SK-N-SH treated with all-trans-retinoic acid at 6 μM for 48 hours (cell line): ENCODE measurements at regions not wholly inside any gene's neighbourhood (a gene's known extent, or its start where the extent isn't known, plus 50 kb on each side); places are given as distances from the start of the nearest gene placed in this dataset.

Experiments used
- ATAC-seq: fragments of 200-7000 bp; cut with Tn5 transposase; 3 replicates; pipeline ENCODE4 v1.9.1; 2020; ENCODE audit warnings: mild to moderate bottlenecking, moderate library complexity
- ARNTL ChIP-seq: fragments of 450-650 bp; formaldehyde crosslinking; IDR thresholded peaks from 2 replicates; pipeline ENCODE4 v1.5.0; 2020; ENCODE audit warnings: low read depth, mild to moderate bottlenecking, moderate library complexity, borderline replicate concordance
- BACH2 ChIP-seq: fragments of 250-450 bp; sonication (Bioruptor Pico); IDR thresholded peaks from 2 replicates; pipeline ENCODE4 v1.9.0; 2021; ENCODE audit warnings: mild to moderate bottlenecking, borderline replicate concordance
- CSDC2 ChIP-seq: fragments of 250-450 bp; sonication (Bioruptor Pico); IDR thresholded peaks from 2 replicates; pipeline ENCODE4 v1.5.0; 2020; ENCODE audit warnings: mild to moderate bottlenecking, moderate library complexity
- ESRRG ChIP-seq: fragments of 250-450 bp; sonication (Bioruptor Pico); IDR thresholded peaks from 2 replicates; pipeline ENCODE4 v1.6.1; 2021; ENCODE audit warnings: mild to moderate bottlenecking
- GLIS3 ChIP-seq: fragments of 250-450 bp; sonication (Bioruptor Pico); IDR thresholded peaks from 2 replicates; pipeline ENCODE4 v1.5.0; 2020; ENCODE audit warnings: mild to moderate bottlenecking, moderate library complexity
- ISL1 ChIP-seq: fragments of 250-450 bp; sonication (Bioruptor Pico); IDR thresholded peaks from 2 replicates; pipeline ENCODE4 v2.1.2; 2022; ENCODE audit warnings: mild to moderate bottlenecking, moderate library complexity
- OSR1 ChIP-seq: fragments of 250-450 bp; sonication (Bioruptor Pico); IDR thresholded peaks from 2 replicates; pipeline ENCODE4 v1.8.0; 2022; ENCODE audit warnings: moderate library complexity, mild to moderate bottlenecking, inconsistent platforms
- PATZ1 ChIP-seq: fragments of 250-450 bp; sonication (Bioruptor Pico); IDR thresholded peaks from 2 replicates; pipeline ENCODE4 v1.8.0; 2020; ENCODE audit warnings: mild to moderate bottlenecking, moderate library complexity, borderline replicate concordance
- PPARA ChIP-seq: fragments of 250-450 bp; sonication (Bioruptor Pico); IDR thresholded peaks from 2 replicates; pipeline ENCODE4 v1.5.0; 2020; ENCODE audit warnings: mild to moderate bottlenecking, borderline replicate concordance
- RARB ChIP-seq: fragments of 250-450 bp; sonication (Bioruptor Pico); IDR thresholded peaks from 2 replicates; pipeline ENCODE4 v1.8.0; 2021; ENCODE audit warnings: mild to moderate bottlenecking, moderate library complexity
- SNAI2 ChIP-seq: fragments of 250-450 bp; sonication (Bioruptor Pico); IDR thresholded peaks from 2 replicates; pipeline ENCODE4 v1.5.0; 2020; ENCODE audit warnings: mild to moderate bottlenecking, moderate library complexity
- TCF4 ChIP-seq: fragments of 250-450 bp; sonication (Bioruptor Pico); IDR thresholded peaks from 2 replicates; pipeline ENCODE4 v1.8.0; 2021; ENCODE audit warnings: mild to moderate bottlenecking, moderate library complexity, borderline replicate concordance
- TOX ChIP-seq: fragments of 250-450 bp; sonication (Bioruptor Pico); IDR thresholded peaks from 2 replicates; pipeline ENCODE4 v1.8.0; 2021; ENCODE audit warnings: mild to moderate bottlenecking, moderate library complexity, borderline replicate concordance
- TSHZ2 ChIP-seq: fragments of 250-450 bp; sonication (Bioruptor Pico); IDR thresholded peaks from 2 replicates; pipeline ENCODE4 v1.5.0; 2020; ENCODE audit warnings: mild to moderate bottlenecking, moderate library complexity
- ZC3H10 ChIP-seq: fragments of 250-450 bp; sonication (Bioruptor Pico); IDR thresholded peaks from 2 replicates; pipeline ENCODE4 v1.5.1; 2021; ENCODE audit warnings: mild to moderate bottlenecking, moderate library complexity
- ZFP3 ChIP-seq: fragments of 250-450 bp; sonication (Bioruptor Pico); IDR thresholded peaks from 2 replicates; pipeline ENCODE4 v1.5.0; 2020; ENCODE audit warnings: mild to moderate bottlenecking, moderate library complexity
- ZFP30 ChIP-seq: fragments of 450-650 bp; formaldehyde crosslinking; IDR thresholded peaks from 2 replicates; pipeline ENCODE4 v1.5.0; 2022; ENCODE audit warnings: mild to moderate bottlenecking, moderate library complexity
- ZNF565 ChIP-seq: fragments of 450-650 bp; formaldehyde crosslinking; conservative IDR thresholded peaks from 2 replicates; pipeline ENCODE4 v1.5.0; 2020; ENCODE audit warnings: low read depth, mild to moderate bottlenecking, moderate library complexity
- ZNF70 ChIP-seq: fragments of 450-650 bp; formaldehyde crosslinking; IDR thresholded peaks from 2 replicates; pipeline ENCODE4 v1.5.0; 2020; ENCODE audit warnings: mild to moderate bottlenecking, moderate library complexity
- ZNF8 ChIP-seq: fragments of 450-650 bp; formaldehyde crosslinking; IDR thresholded peaks from 2 replicates; pipeline ENCODE4 v1.5.0; 2020; ENCODE audit warnings: mild to moderate bottlenecking, moderate library complexity
- TF ChIP-seq, protein P1 (sequence below): fragments of 250-450 bp; sonication (Bioruptor Pico); IDR thresholded peaks from 2 replicates; pipeline ENCODE4 v1.5.1; 2020; ENCODE audit warnings: low read depth, mild to moderate bottlenecking, moderate library complexity
- TF ChIP-seq, protein P2 (sequence below): fragments of 250-450 bp; sonication (Bioruptor Pico); IDR thresholded peaks from 2 replicates; pipeline ENCODE4 v1.8.0; 2021; ENCODE audit warnings: low read depth, mild to moderate bottlenecking, moderate library complexity, borderline replicate concordance

- ATAC-seq = no peak
- no peak for TF ChIP-seq TCF4 (CRISPR knock-in tag)
- TF ChIP-seq PATZ1 (CRISPR knock-in tag) = no peak
- TF ChIP-seq ZNF70 (CRISPR knock-in tag) = no peak
- no peak for TF ChIP-seq ZC3H10 (CRISPR knock-in tag)
- no peak for TF ChIP-seq BACH2 (CRISPR knock-in tag)
- TF ChIP-seq ZFP3 (CRISPR knock-in tag) = no peak
- TF ChIP-seq RARB (CRISPR knock-in tag) = no peak
- TF ChIP-seq, protein P1, sequence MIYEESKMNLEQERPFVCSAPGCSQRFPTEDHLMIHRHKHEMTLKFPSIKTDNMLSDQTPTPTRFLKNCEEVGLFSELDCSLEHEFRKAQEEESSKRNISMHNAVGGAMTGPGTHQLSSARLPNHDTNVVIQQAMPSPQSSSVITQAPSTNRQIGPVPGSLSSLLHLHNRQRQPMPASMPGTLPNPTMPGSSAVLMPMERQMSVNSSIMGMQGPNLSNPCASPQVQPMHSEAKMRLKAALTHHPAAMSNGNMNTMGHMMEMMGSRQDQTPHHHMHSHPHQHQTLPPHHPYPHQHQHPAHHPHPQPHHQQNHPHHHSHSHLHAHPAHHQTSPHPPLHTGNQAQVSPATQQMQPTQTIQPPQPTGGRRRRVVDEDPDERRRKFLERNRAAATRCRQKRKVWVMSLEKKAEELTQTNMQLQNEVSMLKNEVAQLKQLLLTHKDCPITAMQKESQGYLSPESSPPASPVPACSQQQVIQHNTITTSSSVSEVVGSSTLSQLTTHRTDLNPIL (CRISPR knock-in tag) = no peak
- no peak for TF ChIP-seq PPARA (CRISPR knock-in tag)
- TF ChIP-seq CSDC2 (CRISPR knock-in tag) = no peak
- TF ChIP-seq, protein P2, sequence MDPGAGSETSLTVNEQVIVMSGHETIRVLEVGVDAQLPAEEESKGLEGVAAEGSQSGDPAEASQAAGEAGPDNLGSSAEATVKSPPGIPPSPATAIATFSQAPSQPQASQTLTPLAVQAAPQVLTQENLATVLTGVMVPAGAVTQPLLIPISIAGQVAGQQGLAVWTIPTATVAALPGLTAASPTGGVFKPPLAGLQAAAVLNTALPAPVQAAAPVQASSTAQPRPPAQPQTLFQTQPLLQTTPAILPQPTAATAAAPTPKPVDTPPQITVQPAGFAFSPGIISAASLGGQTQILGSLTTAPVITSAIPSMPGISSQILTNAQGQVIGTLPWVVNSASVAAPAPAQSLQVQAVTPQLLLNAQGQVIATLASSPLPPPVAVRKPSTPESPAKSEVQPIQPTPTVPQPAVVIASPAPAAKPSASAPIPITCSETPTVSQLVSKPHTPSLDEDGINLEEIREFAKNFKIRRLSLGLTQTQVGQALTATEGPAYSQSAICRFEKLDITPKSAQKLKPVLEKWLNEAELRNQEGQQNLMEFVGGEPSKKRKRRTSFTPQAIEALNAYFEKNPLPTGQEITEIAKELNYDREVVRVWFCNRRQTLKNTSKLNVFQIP (CRISPR knock-in tag) = no peak
- no peak for TF ChIP-seq ARNTL (CRISPR knock-in tag)
- TF ChIP-seq TOX (CRISPR knock-in tag) = no peak
- no peak for TF ChIP-seq ESRRG (CRISPR knock-in tag)
- TF ChIP-seq OSR1 = no peak
- TF ChIP-seq ZFP30 (CRISPR knock-in tag) = no peak
- TF ChIP-seq ISL1 (CRISPR knock-in tag) = no peak
- no peak for TF ChIP-seq ZNF8 (CRISPR knock-in tag)
These were observed 72.7 kb upstream of the AADAT start for GRCh38 chr4:170162416-170162815.

DNA sequence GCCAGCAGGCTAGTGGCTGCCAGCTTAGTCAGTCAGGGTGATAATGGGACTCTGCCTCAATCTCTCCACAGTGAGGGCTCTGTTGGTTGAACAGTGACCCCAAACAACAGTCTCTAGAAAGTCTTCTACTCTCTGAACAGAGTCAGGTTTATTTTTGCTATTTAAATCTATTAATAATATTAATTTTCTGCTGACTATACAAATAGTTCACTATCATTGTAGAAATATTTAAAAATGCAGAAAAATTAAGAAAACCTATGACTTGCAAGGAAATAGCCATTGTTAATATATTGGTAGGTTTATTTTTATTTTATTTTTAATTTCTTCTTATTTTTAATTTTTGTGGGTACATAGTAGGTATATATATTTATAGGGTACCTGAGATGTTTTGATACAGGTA is 67.9 kb upstream of the AADAT start:
- ATAC-seq = no peak
- TF ChIP-seq PATZ1 (CRISPR knock-in tag) (no peak), PPARA (CRISPR knock-in tag) (no peak), ZC3H10 (CRISPR knock-in tag) (no peak), GLIS3 (CRISPR knock-in tag) (no peak), ZFP30 (CRISPR knock-in tag) (no peak), ARNTL (CRISPR knock-in tag) (no peak), SNAI2 (CRISPR knock-in tag) (no peak), TCF4 (CRISPR knock-in tag) (no peak), RARB (CRISPR knock-in tag) (no peak), TSHZ2 (CRISPR knock-in tag) (no peak), BACH2 (CRISPR knock-in tag) (no peak), ZNF70 (CRISPR knock-in tag) (no peak), ZNF565 (no peak)
- TF ChIP-seq, protein P2 (CRISPR knock-in tag) = no peak
